CD14-positive monocyte (primary cell): ENCODE measurements at regions not wholly inside any gene's neighbourhood (a gene's known extent, or its start where the extent isn't known, plus 50 kb on each side); places are given as distances from the start of the nearest gene placed in this dataset.

Source experiments
- DNase-seq, 3 donors: peaks; one replicate each; pipeline ENCODE4 v3.0.0-alpha.2; 2011 to 2022
- H2AFZ ChIP-seq: 2 replicates; pipeline ENCODE4 v1.6.0; 2012; ENCODE audit warnings: mild to moderate bottlenecking, low read depth, low read length, inconsistent platforms; ENCODE audit not compliant: insufficient read depth, poor library complexity, severe bottlenecking
- H3K27ac ChIP-seq, 2 donors: 1 replicate in 1 of 2; 2 replicates in 1 of 2; pipeline ENCODE4 v1.5.1; 2012 to 2013; ENCODE audit warnings: low read length in 2 of 2, control low read depth in 1 of 2, inconsistent platforms in 1 of 2, low read depth in 1 of 2, mild to moderate bottlenecking in 1 of 2
- H3K27me3 ChIP-seq, 2 donors: one replicate each; pipeline versions ENCODE4 v1.6.0 to v1.6.1; 2011 to 2013; ENCODE audit warnings: low read length in 2 of 2; ENCODE audit not compliant: control insufficient read depth in 2 of 2, insufficient read depth in 2 of 2
- H3K36me3 ChIP-seq, 2 donors: replicated peaks in 1 of 2; 1 replicate in 1 of 2; 2 replicates in 1 of 2; pipeline versions ENCODE4 v1.5.1 to v1.6.1; 2012 to 2013; ENCODE audit warnings: low read length in 2 of 2, control low read depth in 1 of 2, inconsistent platforms in 1 of 2, mild to moderate bottlenecking in 1 of 2; ENCODE audit not compliant: insufficient read depth in 2 of 2, control insufficient read depth in 1 of 2
- H3K4me1 ChIP-seq, 2 donors: 1 replicate in 1 of 2; 2 replicates in 1 of 2; pipeline versions ENCODE4 v1.5.1 to v1.6.1; 2012 to 2013; ENCODE audit warnings: low read length in 2 of 2, control low read depth in 1 of 2, inconsistent platforms in 1 of 2, mild to moderate bottlenecking in 1 of 2, moderate library complexity in 1 of 2; ENCODE audit not compliant: insufficient read depth in 2 of 2, control insufficient read depth in 1 of 2
- H3K4me2 ChIP-seq: replicated peaks from 2 replicates; pipeline ENCODE3; 2012; ENCODE audit warnings: low read length, moderate library complexity, mild to moderate bottlenecking; ENCODE audit not compliant: poor library complexity, severe bottlenecking; ENCODE audit errors: extremely low read depth
- H3K4me3 ChIP-seq, 3 experiments: fragments of 200-600 bp in 1 of 3; sonication (generic) in 1 of 3; replicated peaks in 1 of 3; 1 replicate in 2 of 3; 2 replicates in 1 of 3; pipeline ENCODE4 v1.5.1; 2011 to 2013; ENCODE audit warnings: low read length in 3 of 3, mild to moderate bottlenecking in 3 of 3, control low read depth in 2 of 3, low read depth in 2 of 3, inconsistent platforms in 1 of 3, moderate library complexity in 1 of 3
- H3K79me2 ChIP-seq: 2 replicates; pipeline ENCODE4 v1.6.0; 2012; ENCODE audit warnings: mild to moderate bottlenecking, control low read depth, inconsistent platforms, low read length, moderate library complexity; ENCODE audit not compliant: insufficient read depth
- H3K9ac ChIP-seq: 2 replicates; pipeline ENCODE4 v1.6.0; 2017; ENCODE audit warnings: low read length, mild to moderate bottlenecking; ENCODE audit not compliant: insufficient read depth, poor library complexity, severe bottlenecking
- H3K9me3 ChIP-seq, 2 donors: replicated peaks in 1 of 2; 1 replicate in 1 of 2; 2 replicates in 1 of 2; pipeline versions ENCODE4 v1.5.1 to v1.6.1; 2012 to 2013; ENCODE audit warnings: low read length in 2 of 2, control low read depth in 1 of 2; ENCODE audit not compliant: control insufficient read depth in 1 of 2, insufficient read depth in 1 of 2
- H4K20me1 ChIP-seq: 2 replicates; pipeline ENCODE4 v1.6.0; 2012; ENCODE audit warnings: mild to moderate bottlenecking, low read length, control low read depth, moderate library complexity; ENCODE audit not compliant: insufficient read depth
- H3K27ac Mint-ChIP-seq, 7 donors: one replicate each; pipeline ENCODE4 v1.8.0; 2020; ENCODE audit warnings: mild to moderate bottlenecking in 7 of 7, mixed read lengths in 7 of 7, moderate library complexity in 6 of 7, inconsistent platforms in 2 of 7
- H3K27me3 Mint-ChIP-seq, 3 donors: one replicate each; pipeline ENCODE4 v1.8.0; 2021 to 2022; ENCODE audit warnings: low read depth in 3 of 3, mild to moderate bottlenecking in 3 of 3, mixed read lengths in 3 of 3, moderate library complexity in 3 of 3, inconsistent platforms in 1 of 3
- H3K36me3 Mint-ChIP-seq, 2 donors: one replicate each; pipeline ENCODE4 v1.8.0; 2020; ENCODE audit warnings: mixed read lengths in 2 of 2, inconsistent platforms in 1 of 2, mild to moderate bottlenecking in 1 of 2
- H3K4me1 Mint-ChIP-seq: one replicate; pipeline ENCODE4 v1.8.0; 2020; ENCODE audit warnings: mild to moderate bottlenecking, mixed read lengths
- H3K4me3 Mint-ChIP-seq, 2 donors: one replicate each; pipeline ENCODE4 v1.8.0; 2020; ENCODE audit warnings: mild to moderate bottlenecking in 2 of 2, mixed read lengths in 2 of 2, moderate library complexity in 1 of 2
- H3K9me3 Mint-ChIP-seq, 7 donors: one replicate each; pipeline ENCODE4 v1.8.0; 2020 to 2022; ENCODE audit warnings: mixed read lengths in 7 of 7, mild to moderate bottlenecking in 6 of 7, moderate library complexity in 6 of 7, inconsistent platforms in 2 of 7
- CTCF ChIP-seq: fragments of 200-600 bp; IDR thresholded peaks from one replicate; pipeline ENCODE4 v1.8.0; 2022; ENCODE audit warnings: antibody characterized with exemption, mild to moderate bottlenecking
- WGBS: methylation state at CpG from one replicate; pipeline ENCODE4 v1.1.5; 2013; ENCODE audit warnings: missing lambda C conversion rate; ENCODE audit not compliant: insufficient coverage; 5-methylcytosine and 5-hydroxymethylcytosine counted together
- intact Hi-C, 2 donors: fragments of 100-400 bp; cut with micrococcal nuclease; formaldehyde crosslinking; loops; one replicate each; pipeline versions ENCODE4 v1.15.0 to v1.15.1; 2023

- peaks cover 1 to 5% (median 3%) of the 10 kb centered on the region in 3 donors for H3K27me3 Mint-ChIP-seq
- 70% methylated on average over 1 of the region's 3 CpGs for WGBS
- H3K9ac ChIP-seq = no peak overlapping the region
These were observed 186.4 kb downstream of the NMUR2 start for GRCh38 chr5:152218694-152219093.

GRCh38 chr5:152205804-152206203 lies 199.3 kb downstream of the NMUR2 start:
- H3K9me3 Mint-ChIP-seq = peaks cover 0 to 2% (median 0%) of the 10 kb centered on the region in 7 donors
- no peaks in the 10 kb centered on the region for H3K27me3 ChIP-seq
- no peak for DNase-seq
- no peaks in the 10 kb centered on the region for H3K4me1 ChIP-seq
- H3K9me3 ChIP-seq = no peaks in the 10 kb centered on the region
- no peaks in the 10 kb centered on the region for H3K4me1 Mint-ChIP-seq
- intact Hi-C loops = no loop called here
- no peaks in the 10 kb centered on the region for H3K36me3 ChIP-seq
- H3K4me2 ChIP-seq = no peak overlapping the region
- no peak overlapping the region for H3K27ac ChIP-seq
- no peak for TF ChIP-seq CTCF
- no peaks in the 10 kb centered on the region for H3K36me3 Mint-ChIP-seq
- H4K20me1 ChIP-seq = no peaks in the 10 kb centered on the region
- H3K27ac Mint-ChIP-seq = no peak overlapping the region
- no peak overlapping the region for H3K4me3 ChIP-seq
- no CpG with 5 or more reads among the region's 1 CpG for WGBS
- no peaks in the 10 kb centered on the region for H3K27me3 Mint-ChIP-seq
- H3K79me2 ChIP-seq = no peaks in the 10 kb centered on the region
- H3K4me3 Mint-ChIP-seq = no peak overlapping the region
- no peak overlapping the region for H2AFZ ChIP-seq
- H3K9ac ChIP-seq = no peak overlapping the region

More at GRCh38 chr5:152218694-152219093, 186.4 kb downstream of the NMUR2 start:
- Histone ChIP-seq H2AFZ (no peak overlapping the region), H3K79me2 (no peaks in the 10 kb centered on the region), H4K20me1 (no peaks in the 10 kb centered on the region), H3K36me3 (no peaks in the 10 kb centered on the region), H3K9me3 (peaks cover 2 to 6% of the 10 kb centered on the region in 2 donors), H3K27ac (no peak overlapping the region), H3K4me2 (no peak overlapping the region), H3K4me1 (no peaks in the 10 kb centered on the region), H3K27me3 (no peaks in the 10 kb centered on the region), H3K4me3 (no peak overlapping the region)
- Mint-ChIP-seq H3K4me1 (no peaks in the 10 kb centered on the region), H3K4me3 (no peak overlapping the region), H3K27ac (no peak overlapping the region), H3K9me3 (peaks cover 0 to 13% (median 4%) of the 10 kb centered on the region in 7 donors), H3K36me3 (no peaks in the 10 kb centered on the region)
- no peak for DNase-seq
- TF ChIP-seq CTCF = no peak
- intact Hi-C loops = no loop called here
